ENCODE measurements at regions not wholly inside any gene's neighbourhood (a gene's known extent, or its start where the extent isn't known, plus 50 kb on each side); places are given as distances from the start of the nearest gene placed in this dataset.

DNA sequence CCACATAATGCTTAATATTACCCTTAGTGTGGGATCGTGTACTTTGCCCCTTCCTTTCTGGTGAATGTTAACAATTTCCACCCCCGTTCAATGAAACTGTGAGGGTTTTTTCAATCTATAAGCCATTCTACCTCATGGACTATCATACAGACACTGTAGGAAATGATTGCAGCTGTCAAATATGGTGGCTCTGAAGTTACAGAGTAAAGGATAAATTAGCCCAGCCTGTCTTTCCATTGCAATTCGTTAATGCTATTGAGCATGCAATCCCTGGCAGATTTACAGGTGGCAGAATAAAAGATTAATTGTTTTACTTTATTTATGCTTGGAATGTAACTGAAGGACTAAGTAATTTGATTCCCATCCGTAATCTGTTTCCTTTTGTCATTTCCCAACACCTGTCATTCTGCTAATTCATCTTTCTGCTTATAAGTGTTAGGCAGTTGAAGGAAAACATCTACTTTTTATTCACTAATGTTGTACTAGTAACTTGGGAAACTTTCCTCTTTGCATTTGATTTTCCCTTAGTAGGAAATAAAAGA is 1211.6 kb upstream of the LRRN3 start:
- TF ChIP-seq CTCF (IDR thresholded peaks at IDR 0.05) (no peak), POLR2A (IDR thresholded peaks at IDR 0.05) (no peak)

Data from thyroid gland (tissue), 4 donors.